Uterus (tissue), 3 donors: ENCODE measurements at regions not wholly inside any gene's neighbourhood (a gene's known extent, or its start where the extent isn't known, plus 50 kb on each side); places are given as distances from the start of the nearest gene placed in this dataset.
"Not testable (repeated sequence)": the region's sequence is repeated elsewhere in the genome, so short reads cannot be mapped to it uniquely, and the experiment has no call there.

Experiments
- DNase-seq, 2 donors: peaks; one replicate each; pipeline ENCODE4 v3.0.0-alpha.2; 2019 to 2020
- H3K27ac ChIP-seq, 2 donors: fragments of 200-600 bp; sonication (generic); 1 replicate in 1 of 2; 2 replicates in 1 of 2; pipeline ENCODE4 v1.5.1; 2016 to 2018
- H3K27me3 ChIP-seq, 2 donors: fragments of 200-600 bp; sonication (generic); one replicate each; pipeline ENCODE4 v1.5.1; 2018 to 2019; ENCODE audit warnings: control low read depth in 1 of 2
- H3K36me3 ChIP-seq, 2 donors: fragments of 200-600 bp; sonication (generic); one replicate each; pipeline ENCODE4 v1.5.1; 2019; ENCODE audit warnings: control low read depth in 1 of 2
- H3K4me1 ChIP-seq, 2 donors: fragments of 200-600 bp; sonication (generic); one replicate each; pipeline ENCODE4 v1.5.1; 2018 to 2019; ENCODE audit warnings: control low read depth in 1 of 2
- H3K4me3 ChIP-seq, 2 donors: fragments of 200-600 bp; sonication (generic); 1 replicate in 1 of 2; 2 replicates in 1 of 2; pipeline ENCODE4 v1.5.1; 2018 to 2019; ENCODE audit warnings: mild to moderate bottlenecking in 1 of 2
- H3K9me3 ChIP-seq, 2 donors: fragments of 200-600 bp; sonication (generic); one replicate each; pipeline ENCODE4 v1.5.1; 2019; ENCODE audit warnings: control low read depth in 1 of 2
- CTCF ChIP-seq, 4 experiments: fragments of 200-600 bp in 2 of 4; fragments of 450-650 bp in 2 of 4; sonication (generic) in 2 of 4; IDR thresholded peaks; one replicate each; pipeline ENCODE4 v1.5.1; 2016 to 2019; ENCODE audit warnings: antibody characterized with exemption in 4 of 4, mild to moderate bottlenecking in 2 of 4, moderate library complexity in 1 of 4
- POLR2A ChIP-seq, 2 donors: fragments of 450-650 bp; IDR thresholded peaks; one replicate each; pipeline ENCODE4 v1.6.1; 2016; ENCODE audit warnings: antibody characterized with exemption in 2 of 2, mild to moderate bottlenecking in 1 of 2, moderate library complexity in 1 of 2
- intact Hi-C: fragments of 100-400 bp; cut with DNase I; formaldehyde crosslinking; loops from one replicate; pipeline ENCODE4 v1.15.1; 2023; ENCODE audit warnings: low total_unique reads
- donor health status: DM: yes; HTN: yes; CAD: no.

- intact Hi-C loops: no loop called here
- Histone ChIP-seq H3K27me3 (no peaks in the 10 kb centered on the region), H3K27ac (no peak overlapping the region), H3K36me3 (no peaks in the 10 kb centered on the region), H3K4me1 (no peaks in the 10 kb centered on the region), H3K9me3 (no peaks in the 10 kb centered on the region), H3K4me3 (no peak overlapping the region)
- DNase-seq: no peak
- TF ChIP-seq CTCF (IDR thresholded peaks at IDR 0.05) (no peak), POLR2A (IDR thresholded peaks at IDR 0.05) (no peak)
Observed at GRCh38 chr11:23772081-23772480, 724.8 kb upstream of the LUZP2 start.

- Histone ChIP-seq H3K27me3 (no peaks in the 10 kb centered on the region), H3K27ac (no peak overlapping the region), H3K9me3 (no peaks in the 10 kb centered on the region), H3K36me3 (no peaks in the 10 kb centered on the region), H3K4me3 (no peak overlapping the region), H3K4me1 (no peaks in the 10 kb centered on the region)
- intact Hi-C loops: no loop called here
- no peak for TF ChIP-seq POLR2A (IDR thresholded peaks at IDR 0.05)
- no peak for TF ChIP-seq CTCF (IDR thresholded peaks at IDR 0.05)
- DNase-seq: no peak
Observed at GRCh38 chr11:23778971-23779370, 717.9 kb upstream of the LUZP2 start.

- no peaks in the 10 kb centered on the region for H3K9me3 ChIP-seq
- DNase-seq: no peak
- no peak overlapping the region for H3K4me3 ChIP-seq
- no peak for TF ChIP-seq POLR2A (IDR thresholded peaks at IDR 0.05)
- no peak for TF ChIP-seq CTCF (IDR thresholded peaks at IDR 0.05)
- H3K36me3 ChIP-seq: no peaks in the 10 kb centered on the region
- intact Hi-C loops: no loop called here
- H3K27ac ChIP-seq: no peak overlapping the region
- no peaks in the 10 kb centered on the region for H3K27me3 ChIP-seq
- H3K4me1 ChIP-seq: no peaks in the 10 kb centered on the region
Observed at GRCh38 chr11:23780231-23780630, 716.6 kb upstream of the LUZP2 start.

GRCh38 chr11:23781803-23782560, 714.9 kb upstream of the LUZP2 start:
- TF ChIP-seq POLR2A (IDR thresholded peaks at IDR 0.05) (no peak), CTCF (IDR thresholded peaks at IDR 0.05) (no peak)
- Histone ChIP-seq H3K4me3 (no peak overlapping the region), H3K9me3 (no peaks in the 10 kb centered on the region), H3K27ac (no peak overlapping the region), H3K27me3 (no peaks in the 10 kb centered on the region), H3K4me1 (no peaks in the 10 kb centered on the region), H3K36me3 (no peaks in the 10 kb centered on the region)
- DNase-seq: no peak
- intact Hi-C loops: no loop called here

GRCh38 chr11:23786974-23787373, 709.9 kb upstream of the LUZP2 start:
- H3K4me3 ChIP-seq, H3K4me1 ChIP-seq, H3K9me3 ChIP-seq, DNase-seq, H3K36me3 ChIP-seq, H3K27ac ChIP-seq, intact Hi-C loops, H3K27me3 ChIP-seq: not testable (repeated sequence)
